ENCODE measurements at regions not wholly inside any gene's neighbourhood (a gene's known extent, or its start where the extent isn't known, plus 50 kb on each side); places are given as distances from the start of the nearest gene placed in this dataset.

DNA sequence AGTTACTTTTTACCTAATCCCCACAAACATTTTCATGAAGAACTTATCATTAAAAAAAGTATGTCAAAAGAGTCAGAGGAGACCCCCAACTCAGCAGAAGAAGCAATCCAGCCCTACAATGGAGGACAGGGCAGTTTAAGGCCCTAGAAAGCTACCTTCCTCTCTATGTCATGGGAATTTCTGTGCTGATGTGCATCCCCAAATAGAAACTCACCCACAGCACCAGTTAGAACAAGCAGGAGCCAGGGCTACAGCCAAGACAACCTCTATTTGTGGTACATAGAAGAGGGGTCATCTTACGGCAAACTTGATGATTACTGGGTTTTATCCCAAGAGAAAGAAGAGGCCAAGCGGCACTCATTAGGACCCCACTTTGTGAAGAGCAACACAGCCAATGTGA is 160.9 kb upstream of the CCDC150 start:
- ATAC-seq, result no peak
- Histone ChIP-seq H3K4me1 (no peaks in the 10 kb centered on the region), H3K27ac (no peak overlapping the region), H3K4me3 (no peak overlapping the region), H3K36me3 (no peaks in the 10 kb centered on the region), H3K27me3 (no peaks in the 10 kb centered on the region), H3K9me3 (no peaks in the 10 kb centered on the region)
- in situ Hi-C loops (cut with MboI; ENCODE audit: low sequenced_read_pairs in 4 of 4), result no loop called here
- no peak for DNase-seq
- TF ChIP-seq, protein P1, sequence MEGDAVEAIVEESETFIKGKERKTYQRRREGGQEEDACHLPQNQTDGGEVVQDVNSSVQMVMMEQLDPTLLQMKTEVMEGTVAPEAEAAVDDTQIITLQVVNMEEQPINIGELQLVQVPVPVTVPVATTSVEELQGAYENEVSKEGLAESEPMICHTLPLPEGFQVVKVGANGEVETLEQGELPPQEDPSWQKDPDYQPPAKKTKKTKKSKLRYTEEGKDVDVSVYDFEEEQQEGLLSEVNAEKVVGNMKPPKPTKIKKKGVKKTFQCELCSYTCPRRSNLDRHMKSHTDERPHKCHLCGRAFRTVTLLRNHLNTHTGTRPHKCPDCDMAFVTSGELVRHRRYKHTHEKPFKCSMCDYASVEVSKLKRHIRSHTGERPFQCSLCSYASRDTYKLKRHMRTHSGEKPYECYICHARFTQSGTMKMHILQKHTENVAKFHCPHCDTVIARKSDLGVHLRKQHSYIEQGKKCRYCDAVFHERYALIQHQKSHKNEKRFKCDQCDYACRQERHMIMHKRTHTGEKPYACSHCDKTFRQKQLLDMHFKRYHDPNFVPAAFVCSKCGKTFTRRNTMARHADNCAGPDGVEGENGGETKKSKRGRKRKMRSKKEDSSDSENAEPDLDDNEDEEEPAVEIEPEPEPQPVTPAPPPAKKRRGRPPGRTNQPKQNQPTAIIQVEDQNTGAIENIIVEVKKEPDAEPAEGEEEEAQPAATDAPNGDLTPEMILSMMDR (IDR thresholded peaks at IDR 0.05 in 4 of 5, conservative IDR thresholded peaks at IDR 0.05 in 1 of 5), result no peak
- intact Hi-C loops (cut with DNase I; ENCODE audit: low total_unique reads), result no loop called here

DNA sequence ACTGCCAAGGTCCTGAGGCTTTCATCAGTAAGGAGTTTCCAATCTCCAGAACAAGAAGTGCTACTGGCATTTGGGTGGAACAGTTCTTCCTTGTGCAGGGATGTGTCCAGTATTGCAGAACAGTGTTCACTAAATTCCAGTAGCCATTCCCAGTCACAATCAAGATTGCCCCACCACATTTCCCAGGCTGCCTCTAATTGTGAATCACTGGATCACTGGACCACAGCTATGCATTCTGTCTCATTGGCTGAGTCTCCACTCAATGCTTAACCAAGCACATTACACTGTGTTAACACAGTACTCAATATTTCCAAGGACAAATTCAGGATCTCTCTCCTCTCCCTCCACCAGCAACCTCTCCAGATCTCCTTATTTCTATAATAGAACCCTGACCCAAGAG is 160.2 kb upstream of the CCDC150 start:
- intact Hi-C loops (cut with DNase I; ENCODE audit: low total_unique reads), result no loop called here
- H3K27me3 ChIP-seq, result no peaks in the 10 kb centered on the region
- H3K27ac ChIP-seq, result no peak overlapping the region
- ATAC-seq (peak in 1 of 2 donors; percentile 26), DNase-seq (no peak)
- H3K9me3 ChIP-seq, result no peaks in the 10 kb centered on the region
- H3K4me3 ChIP-seq, result no peak overlapping the region
- no peaks in the 10 kb centered on the region for H3K4me1 ChIP-seq
- H3K36me3 ChIP-seq, result no peaks in the 10 kb centered on the region
- TF ChIP-seq, protein P1 (IDR thresholded peaks at IDR 0.05 in 4 of 5, conservative IDR thresholded peaks at IDR 0.05 in 1 of 5), result no peak
- no peak for TF ChIP-seq POLR2A (IDR thresholded peaks at IDR 0.05)
- in situ Hi-C loops (cut with MboI; ENCODE audit: low sequenced_read_pairs in 4 of 4), result no loop called here

DNA sequence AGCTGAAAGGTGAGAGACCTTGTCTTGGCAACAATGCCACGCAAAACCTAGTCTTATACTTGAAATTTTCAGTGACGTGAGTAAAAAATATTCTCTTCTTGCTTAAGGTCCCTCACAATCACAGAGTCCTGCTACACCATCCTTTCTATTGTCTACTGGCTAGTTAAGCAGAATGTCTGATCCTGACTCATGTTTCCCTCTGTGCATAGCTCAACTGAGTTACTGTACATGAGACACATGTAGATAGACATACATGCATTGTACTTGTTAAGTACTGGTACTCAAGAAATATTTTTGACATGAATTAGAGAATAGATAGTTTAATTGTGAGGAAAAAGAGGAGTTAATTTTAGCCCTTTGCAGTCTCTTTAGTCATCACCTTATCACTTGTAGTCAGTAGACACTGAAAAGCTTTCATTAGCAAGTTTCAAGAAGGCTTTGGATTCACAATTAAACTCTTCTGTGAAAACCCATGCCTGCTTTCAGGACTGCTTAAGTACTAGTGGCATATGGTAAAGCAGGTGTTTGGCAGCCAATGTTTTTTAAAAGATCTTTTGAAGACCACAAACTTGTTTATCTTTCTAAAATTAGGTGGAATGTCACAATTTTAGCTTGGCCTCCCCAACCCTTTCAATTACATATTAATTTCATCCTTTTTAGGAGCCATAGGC is 158.7 kb upstream of the CCDC150 start:
- in situ Hi-C loops (cut with MboI; ENCODE audit: low sequenced_read_pairs in 4 of 4), result no loop called here
- Histone ChIP-seq H3K9me3 (no peaks in the 10 kb centered on the region), H3K4me3 (no peak overlapping the region), H3K27ac (no peak overlapping the region), H3K36me3 (no peaks in the 10 kb centered on the region), H3K4me1 (no peaks in the 10 kb centered on the region), H3K27me3 (no peaks in the 10 kb centered on the region)
- DNase-seq, result no peak
- intact Hi-C loops (cut with DNase I; ENCODE audit: low total_unique reads), result no loop called here
- TF ChIP-seq POLR2A (IDR thresholded peaks at IDR 0.05), result no peak
- TF ChIP-seq, protein P1 (IDR thresholded peaks at IDR 0.05 in 4 of 5, conservative IDR thresholded peaks at IDR 0.05 in 1 of 5), result no peak
- ATAC-seq, result no peak

DNA sequence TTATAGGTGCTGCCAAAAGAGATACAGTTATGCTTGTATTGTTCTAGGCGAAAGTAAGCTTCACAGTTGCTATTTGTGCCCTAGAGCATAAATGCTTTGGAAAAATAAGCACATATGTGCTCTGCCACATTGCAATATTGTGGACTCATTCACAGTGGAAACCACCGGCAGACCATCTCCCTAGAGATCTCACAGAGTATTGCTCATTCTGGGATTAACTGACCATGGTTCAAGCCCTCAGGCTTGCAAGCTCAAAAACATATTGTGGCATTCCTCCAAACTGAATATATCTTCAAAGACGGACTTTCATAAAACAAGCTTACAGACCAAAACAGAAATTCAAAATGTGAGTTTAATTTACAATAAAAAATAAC is 158.2 kb upstream of the CCDC150 start:
- Histone ChIP-seq H3K4me1 (no peaks in the 10 kb centered on the region), H3K9me3 (no peaks in the 10 kb centered on the region)

More for the DNA sequence above, 158.2 kb upstream of the CCDC150 start:
- Histone ChIP-seq H3K4me3 (no peak overlapping the region), H3K27me3 (no peaks in the 10 kb centered on the region), H3K36me3 (no peaks in the 10 kb centered on the region), H3K27ac (no peak overlapping the region)
- TF ChIP-seq, protein P1 (IDR thresholded peaks at IDR 0.05 in 4 of 5, conservative IDR thresholded peaks at IDR 0.05 in 1 of 5), result no peak
- TF ChIP-seq POLR2A (IDR thresholded peaks at IDR 0.05), result no peak
- DNase-seq (no peak), ATAC-seq (no peak)
- intact Hi-C loops (cut with DNase I; ENCODE audit: low total_unique reads), result no loop called here
- in situ Hi-C loops (cut with MboI; ENCODE audit: low sequenced_read_pairs in 4 of 4), result no loop called here

All from gastrocnemius medialis (tissue), 4 donors.